IPS DF 19.7 (cell line): ENCODE measurements at regions not wholly inside any gene's neighbourhood (a gene's known extent, or its start where the extent isn't known, plus 50 kb on each side); places are given as distances from the start of the nearest gene placed in this dataset.

Source experiments
- DNase-seq: peaks from one replicate; pipeline ENCODE4 v3.0.0-alpha.2; 2013; ENCODE audit warnings: low read depth, low spot score

DNA sequence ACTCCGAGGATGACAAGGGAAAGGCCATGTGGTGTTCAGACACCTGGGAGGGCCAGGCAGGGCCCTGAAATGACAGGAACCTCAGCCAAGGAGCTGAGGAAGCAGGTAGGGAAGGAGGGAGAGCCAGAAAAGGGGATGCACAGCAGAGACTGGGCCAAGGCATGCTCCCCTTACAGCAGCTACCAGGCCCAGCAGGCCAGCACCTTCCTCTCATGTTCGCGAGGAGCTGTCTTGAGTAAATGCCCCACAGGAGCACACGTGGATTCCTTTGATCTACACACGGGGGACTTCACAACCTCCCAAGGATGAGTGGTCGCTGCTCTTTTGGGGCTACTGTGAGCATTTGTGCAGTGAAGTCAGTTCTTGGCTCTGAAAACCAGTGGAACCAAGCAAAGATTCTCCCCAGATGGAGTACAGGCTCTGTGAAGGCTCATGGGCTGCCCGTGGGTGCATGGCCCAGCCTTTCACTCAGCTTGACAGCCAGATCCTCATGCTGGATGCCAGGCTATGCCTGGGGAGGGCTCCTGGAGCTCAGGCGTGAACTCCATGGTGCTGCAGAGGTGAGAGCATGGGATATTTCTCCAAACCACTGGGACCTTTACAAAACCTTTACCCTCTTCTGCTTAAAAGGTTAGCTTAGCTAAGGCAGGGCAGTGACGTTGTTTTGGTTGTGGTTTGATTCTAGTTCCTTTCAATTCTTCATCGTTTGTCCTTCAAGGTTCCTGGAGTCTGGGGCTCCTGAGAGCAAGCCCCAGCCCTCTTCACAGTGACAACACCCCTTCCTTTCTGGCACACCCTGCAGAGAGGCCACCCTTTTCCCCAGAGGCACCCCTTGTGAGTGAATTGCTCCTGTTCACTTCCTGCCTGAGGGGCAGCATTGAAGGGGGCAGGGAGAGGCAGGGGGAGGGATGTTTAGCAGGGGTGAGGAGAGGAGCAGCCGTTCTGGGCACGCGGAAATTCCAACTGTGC, 74.2 kb upstream of the ZPBP start:
- DNase-seq: no peak

DNA sequence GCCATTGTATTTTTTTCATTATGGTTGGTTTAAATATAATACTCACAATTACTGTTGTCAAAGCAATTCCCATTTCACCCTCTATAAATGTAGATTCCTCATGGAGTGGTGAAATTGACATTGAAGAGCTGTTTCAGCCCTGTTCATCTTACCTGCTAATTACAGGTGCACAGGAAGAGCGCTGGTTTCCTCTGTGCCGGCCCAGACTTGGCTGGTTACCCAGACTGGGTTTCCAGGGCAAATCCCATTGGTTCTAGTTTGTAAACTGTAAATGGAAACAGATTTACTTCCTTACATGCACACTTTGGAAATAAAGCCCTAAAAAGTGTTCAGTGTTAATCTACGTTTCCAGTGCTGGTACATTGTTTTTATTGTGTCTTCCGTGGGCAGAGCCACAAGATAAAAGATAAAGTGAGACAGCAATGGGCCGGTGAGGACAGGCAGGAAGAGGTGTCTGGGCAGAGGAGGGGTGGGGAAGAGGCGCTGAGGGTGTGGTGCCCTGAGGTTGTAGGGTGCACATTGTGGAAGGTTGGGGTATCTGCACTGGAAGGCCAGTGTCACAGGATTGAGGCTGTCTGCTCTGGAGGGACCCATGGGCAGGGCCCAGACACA, 71.6 kb upstream of the ZPBP start:
- no peak for DNase-seq

DNA sequence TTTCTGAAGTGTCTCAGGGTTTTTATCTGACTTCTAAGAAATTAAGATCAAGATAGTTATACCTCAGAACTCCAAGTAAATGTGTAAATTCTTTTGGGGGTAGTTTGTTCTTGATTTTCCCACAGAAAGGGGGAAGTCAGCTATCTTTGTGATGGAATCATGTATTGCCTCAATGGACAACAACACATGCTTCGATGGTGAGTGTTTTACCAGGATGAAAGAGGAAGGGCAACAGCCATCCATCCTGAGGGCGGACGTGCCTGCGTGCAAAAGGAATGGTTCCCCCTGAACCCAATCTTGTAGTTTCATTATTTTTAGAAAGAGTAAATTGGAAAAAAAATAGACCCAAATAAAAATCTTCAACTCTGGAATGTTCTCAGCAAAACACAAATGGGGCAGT, 67.2 kb upstream of the ZPBP start:
- no peak for DNase-seq

DNA sequence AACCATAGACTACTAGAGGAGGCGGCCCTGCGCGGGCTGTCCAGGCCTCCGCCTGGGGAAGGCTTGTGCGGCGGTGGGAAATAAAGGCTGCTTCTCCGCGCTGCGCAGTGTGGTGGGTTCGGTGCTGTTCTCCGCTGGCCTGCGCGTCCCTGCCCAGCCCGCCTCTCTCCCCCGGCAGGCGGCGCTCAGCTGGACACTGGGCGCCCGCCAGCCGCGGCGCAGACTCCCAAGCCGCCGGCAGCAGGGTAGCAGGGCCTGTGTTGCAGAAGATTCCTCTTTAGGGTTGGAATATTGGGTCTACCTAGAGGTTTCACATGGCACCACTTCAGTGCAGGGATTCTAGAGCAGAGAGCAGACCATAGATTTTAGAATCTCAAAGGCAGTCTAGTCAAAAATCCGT, 66.1 kb upstream of the ZPBP start:
- no peak for DNase-seq

DNA sequence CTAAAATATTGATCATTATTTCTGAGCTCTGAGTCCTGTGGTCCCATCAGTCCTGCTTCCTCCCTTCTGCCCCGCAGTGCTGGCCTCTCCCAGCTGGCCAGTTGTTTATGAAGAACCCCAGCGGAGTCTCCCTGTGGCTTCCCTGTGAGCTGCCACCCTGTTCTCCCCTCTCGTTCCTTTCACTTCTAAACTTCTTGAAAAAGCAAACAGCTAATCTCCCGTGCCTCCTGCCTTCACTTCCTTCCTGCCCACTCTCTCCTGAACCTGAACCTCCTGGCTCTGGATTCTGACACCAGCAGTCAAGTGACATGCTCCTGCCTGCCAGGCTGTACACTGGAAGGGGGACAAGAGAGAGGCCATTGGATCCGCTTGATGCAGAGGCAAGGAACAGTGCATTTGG, 63.7 kb upstream of the ZPBP start:
- no peak for DNase-seq

DNA sequence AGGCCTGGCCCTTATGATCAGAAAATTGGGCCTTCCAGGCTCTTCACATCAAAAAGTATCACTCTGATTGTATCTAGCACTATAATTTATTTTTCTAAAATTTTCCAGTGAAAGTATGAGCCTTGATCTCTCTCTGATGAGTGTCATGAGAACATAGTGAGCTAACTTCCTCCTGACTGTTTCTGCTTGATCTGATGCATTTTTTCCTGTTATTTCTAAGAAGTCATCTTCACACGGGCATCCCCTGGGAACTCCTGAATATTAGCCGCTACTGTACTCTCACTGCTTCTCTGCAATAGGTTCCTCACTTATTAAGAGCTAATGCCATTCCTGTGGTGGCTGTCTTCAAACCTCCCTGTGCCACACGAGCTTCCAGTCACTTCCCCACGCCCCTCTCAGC, 63.1 kb upstream of the ZPBP start:
- no peak for DNase-seq

DNA sequence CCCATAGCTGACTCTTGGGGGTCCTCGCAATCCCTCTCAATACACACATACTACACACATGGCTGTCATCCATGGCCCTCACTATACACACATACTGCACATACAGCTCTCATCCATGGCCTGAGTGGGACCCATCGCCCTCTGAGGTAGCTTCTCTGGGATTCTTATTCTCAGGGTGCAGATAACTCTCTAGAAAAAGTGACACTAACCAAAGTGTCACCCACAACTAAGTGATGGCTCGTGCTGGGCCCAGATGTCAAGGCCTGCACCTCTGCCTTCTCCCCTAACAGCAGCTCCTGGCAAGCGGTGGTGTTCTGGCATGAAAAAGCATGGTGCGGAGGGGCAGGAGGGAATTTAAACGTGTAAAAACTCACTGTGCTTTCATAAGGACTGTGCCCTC, 62.7 kb upstream of the ZPBP start:
- no peak for DNase-seq

DNA sequence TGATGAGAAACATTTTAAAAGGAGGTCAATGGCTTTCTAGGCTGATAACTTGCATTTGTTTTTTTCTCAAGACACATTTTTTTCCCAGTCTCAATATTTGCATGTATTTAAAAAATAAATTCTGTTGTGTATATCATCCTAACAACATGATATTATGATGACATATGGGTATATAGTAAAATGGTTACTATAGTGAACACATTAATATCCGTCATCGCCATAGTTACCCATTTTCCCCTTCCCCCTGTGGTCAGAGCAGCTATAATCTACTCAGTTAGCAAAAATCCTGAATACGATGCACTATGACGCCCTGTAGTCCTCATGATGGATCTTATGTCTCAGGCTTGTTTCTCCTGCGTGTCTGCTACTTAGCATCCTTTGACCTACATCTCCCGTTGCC, 60.9 kb upstream of the ZPBP start:
- no peak for DNase-seq

DNA sequence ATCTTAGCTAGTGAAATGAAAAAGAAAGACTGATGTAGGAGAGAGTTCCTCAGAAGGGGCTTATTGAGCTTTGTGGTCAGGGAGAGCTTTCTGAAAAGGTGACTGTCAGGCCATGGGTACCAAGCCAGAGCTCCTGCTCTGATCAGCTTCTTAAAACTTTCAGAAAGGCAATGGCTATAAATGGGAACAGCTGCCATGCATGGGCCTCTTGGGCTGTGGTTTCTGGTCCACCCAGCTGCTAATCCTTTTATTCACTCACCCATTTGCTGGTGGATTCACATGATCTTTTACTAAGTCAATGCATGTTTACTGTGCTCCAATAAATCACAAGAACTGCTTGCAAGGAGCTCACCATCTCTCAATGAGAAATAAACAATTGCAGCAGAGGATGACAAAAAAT, 60.1 kb upstream of the ZPBP start:
- DNase-seq: no peak

DNA sequence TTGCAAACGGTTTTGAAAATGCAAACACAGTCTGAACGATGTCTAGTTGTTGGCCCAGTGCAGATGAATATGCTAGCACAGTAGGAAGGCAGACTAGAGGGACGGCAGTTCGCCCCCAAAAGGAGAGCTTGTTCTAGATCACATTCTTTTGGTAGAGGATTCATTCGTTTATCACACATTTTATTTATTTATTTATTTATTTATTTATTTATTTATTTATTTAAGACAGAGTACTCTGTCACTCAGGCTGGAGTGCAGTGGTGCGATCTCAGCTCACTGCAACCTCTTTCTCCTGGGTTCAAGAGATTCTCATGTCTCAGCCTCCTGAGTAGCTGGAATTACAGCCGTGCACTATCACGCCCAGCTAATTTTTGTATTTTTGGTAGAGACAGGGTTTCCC, 59.4 kb upstream of the ZPBP start:
- DNase-seq: no peak

DNA sequence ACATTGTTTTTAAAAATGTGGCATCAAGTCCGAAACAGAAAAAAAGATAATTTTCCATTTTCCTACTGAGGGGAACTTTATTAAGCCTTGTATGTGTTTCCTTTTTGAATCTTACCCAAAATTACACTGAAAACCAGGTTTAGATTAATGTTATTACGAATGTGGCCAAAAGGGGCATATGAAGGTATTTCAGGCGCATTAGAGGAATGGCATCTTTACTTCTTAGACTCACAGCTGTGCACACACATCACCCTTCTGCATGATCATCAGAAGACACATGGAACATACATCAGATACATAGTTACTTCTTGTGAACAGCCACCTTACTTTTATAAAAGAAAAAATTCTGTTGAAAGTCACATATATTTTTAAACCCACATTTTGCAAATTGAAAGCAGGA, 58.6 kb upstream of the ZPBP start:
- DNase-seq: no peak

DNA sequence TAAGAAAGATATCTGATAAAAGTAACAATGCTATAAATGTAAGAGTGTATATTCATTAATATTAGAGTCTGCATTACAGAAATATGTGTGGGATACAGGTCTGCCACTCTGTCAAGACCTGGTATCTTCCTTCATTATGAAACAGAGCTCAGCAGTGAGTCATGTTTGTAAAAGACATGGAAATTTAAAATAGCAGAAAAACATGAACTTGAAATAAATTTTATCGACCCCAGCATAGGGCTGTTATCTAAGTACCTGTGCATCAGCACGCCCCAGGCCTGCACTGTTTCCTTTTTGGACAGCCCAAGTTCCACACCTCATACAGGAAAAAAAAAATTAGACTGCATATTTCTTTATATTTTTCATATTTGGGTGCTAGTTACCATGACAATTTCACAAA, 58.0 kb upstream of the ZPBP start:
- DNase-seq: no peak

DNA sequence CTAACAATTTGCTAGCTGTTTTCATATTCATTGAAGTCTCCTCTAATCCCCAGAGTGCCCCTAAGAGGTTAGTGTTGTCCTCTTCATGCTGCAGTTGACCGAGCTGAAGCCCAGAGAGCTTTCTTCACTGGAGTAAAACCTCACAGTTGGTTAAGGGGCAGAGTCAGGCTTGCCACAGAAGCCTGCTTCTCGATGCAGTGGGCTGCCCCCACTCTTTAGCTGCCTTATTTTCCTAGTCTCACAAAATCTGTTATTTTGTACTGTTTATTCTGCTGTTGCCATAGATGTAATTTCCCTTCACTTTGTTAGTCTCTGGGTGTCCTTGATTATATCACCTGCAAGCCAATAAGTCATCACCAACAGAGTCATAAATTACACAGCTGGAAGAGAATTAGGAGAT, 56.3 kb upstream of the ZPBP start:
- no peak for DNase-seq

DNA sequence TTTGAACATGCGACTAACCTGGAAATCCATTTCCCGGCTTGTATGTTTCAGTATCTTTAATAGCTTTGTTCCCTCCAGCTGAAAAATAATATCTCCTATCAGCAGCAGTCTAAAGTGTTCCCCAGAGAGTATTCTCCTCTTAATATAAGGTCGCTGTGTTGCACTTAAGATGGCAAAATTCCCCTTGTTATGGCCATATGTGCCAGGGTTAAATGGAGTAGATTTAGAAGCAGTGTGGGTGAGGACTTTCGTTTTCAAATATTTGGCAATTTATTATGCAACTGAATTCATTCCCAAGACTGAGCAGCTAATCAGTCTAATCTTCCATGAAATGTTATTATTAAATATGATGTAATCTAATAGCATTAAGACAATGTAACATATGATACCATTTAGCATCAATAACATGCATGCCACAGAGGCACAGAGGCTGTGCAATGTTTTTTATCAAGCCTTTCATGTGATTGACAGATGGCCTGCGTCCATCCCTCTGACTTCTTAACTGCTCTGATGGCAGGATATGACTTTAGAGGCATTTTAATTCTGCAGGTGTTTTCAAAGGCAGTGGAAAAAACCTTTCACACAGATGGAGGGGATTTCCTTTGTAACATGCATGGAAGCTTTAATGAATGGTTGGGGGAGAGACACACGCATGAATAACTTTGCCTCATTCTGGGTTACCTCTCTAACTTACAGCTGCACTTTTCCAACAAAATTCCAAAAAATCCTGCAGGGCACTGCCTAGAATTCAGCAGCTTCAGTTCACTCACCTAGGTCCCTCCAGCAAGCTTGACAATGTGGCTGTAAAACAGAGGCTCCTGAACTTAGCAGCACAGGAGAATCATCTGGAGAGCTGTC, 55.1 kb upstream of the ZPBP start:
- DNase-seq: no peak

DNA sequence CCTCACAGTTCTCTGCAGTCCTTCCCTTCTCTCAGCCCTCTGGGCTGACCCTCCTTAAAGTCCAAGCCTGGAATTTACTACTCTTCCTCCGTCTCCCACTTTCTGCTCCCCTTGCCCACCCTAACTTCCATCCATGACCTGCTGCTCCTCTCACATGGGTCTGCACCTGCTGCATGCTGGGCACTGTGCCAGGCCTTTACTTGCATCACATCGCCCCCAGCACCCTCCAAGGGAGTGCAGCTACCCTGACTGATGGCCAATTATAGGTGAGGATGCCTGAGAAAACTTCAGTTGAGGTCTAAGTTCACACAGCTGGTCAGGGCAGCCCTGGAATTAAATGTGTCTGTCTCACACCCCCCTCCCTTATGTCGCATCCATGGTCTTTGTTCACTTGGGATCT, 53.6 kb upstream of the ZPBP start:
- DNase-seq: no peak

DNA sequence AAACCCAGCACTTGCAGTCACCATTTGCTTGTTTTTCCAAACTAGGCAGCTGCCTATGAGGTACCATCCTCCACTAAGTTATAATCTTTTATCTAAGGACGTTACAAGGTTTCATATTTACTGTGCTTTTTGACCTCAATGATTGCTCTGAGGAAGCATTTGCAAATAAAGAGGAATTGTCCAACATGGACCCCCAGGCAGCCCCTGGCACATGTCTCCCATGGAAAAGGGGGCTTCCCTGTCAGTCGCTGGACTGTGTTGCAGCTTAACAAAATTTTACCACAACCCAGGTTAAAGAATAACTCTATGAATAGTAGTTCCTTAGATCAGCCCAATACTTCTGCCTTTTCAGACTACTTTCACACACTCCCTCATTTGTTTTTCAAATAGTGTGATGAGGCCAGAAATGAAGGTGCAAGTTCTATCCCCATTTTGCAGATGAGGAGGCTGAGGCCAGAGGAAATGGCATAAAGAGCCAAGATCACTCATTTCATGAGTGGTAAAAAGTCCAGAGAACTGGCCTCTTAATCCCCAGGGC, 52.8 kb upstream of the ZPBP start:
- DNase-seq: no peak

DNA sequence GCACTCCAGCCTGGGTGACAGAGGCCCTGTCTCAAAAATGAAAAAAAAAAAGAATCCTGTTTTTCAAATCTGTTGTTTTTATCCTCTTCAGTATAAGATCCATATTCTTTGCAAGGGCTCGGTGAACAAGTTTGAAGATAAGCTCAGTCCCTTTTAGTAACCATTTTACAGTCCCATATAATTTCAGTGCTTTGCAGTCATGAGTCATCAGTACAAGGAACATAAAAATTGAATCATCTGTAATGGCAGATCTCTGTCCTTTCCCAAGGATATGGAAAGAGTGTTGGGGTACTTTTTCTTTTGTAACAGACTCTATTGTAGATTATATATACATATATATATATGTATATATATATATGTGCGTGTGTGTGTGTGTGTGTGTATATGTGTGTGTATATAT, 52.2 kb upstream of the ZPBP start:
- no peak for DNase-seq
